Adrenal gland (tissue), 9 donors: ENCODE measurements at regions not wholly inside any gene's neighbourhood (a gene's known extent, or its start where the extent isn't known, plus 50 kb on each side); places are given as distances from the start of the nearest gene placed in this dataset.

ENCODE experiments used
- DNase-seq, 7 donors: peaks; one replicate each; pipeline ENCODE4 v3.0.0-alpha.2; 2019 to 2020
- H3K27ac ChIP-seq, 5 donors: fragments of 200-600 bp; sonication (generic) in 4 of 5; 1 replicate in 3 of 5; 2 replicates in 2 of 5; pipeline versions ENCODE4 v1.5.1 to v1.8.0; 2016 to 2020; ENCODE audit warnings: mild to moderate bottlenecking in 1 of 5
- H3K27me3 ChIP-seq: fragments of 200-600 bp; 2 replicates; pipeline ENCODE4 v1.8.0; 2021
- H3K36me3 ChIP-seq, 2 donors: fragments of 200-600 bp; replicated peaks in 1 of 2; 1 replicate in 1 of 2; 2 replicates in 1 of 2; pipeline versions ENCODE4 v1.5.1 to v1.8.0; 2018 to 2022
- H3K4me1 ChIP-seq, 2 donors: fragments of 200-600 bp; replicated peaks in 1 of 2; 1 replicate in 1 of 2; 2 replicates in 1 of 2; pipeline versions ENCODE4 v1.5.1 to v1.8.0; 2018 to 2021
- H3K4me3 ChIP-seq, 4 donors: fragments of 200-600 bp; sonication (generic) in 3 of 4; one replicate each; pipeline ENCODE4 v1.5.1; 2016 to 2018
- H3K9me3 ChIP-seq, 3 donors: fragments of 200-600 bp; sonication (generic) in 1 of 3; replicated peaks in 1 of 3; 1 replicate in 2 of 3; 2 replicates in 1 of 3; pipeline versions ENCODE4 v1.5.1 to v1.8.0; 2016 to 2021
- POLR2A ChIP-seq, 2 donors: fragments of 450-650 bp; IDR thresholded peaks; one replicate each; pipeline ENCODE4 v1.6.1; 2017; ENCODE audit warnings: antibody characterized with exemption in 2 of 2, mild to moderate bottlenecking in 2 of 2, moderate library complexity in 1 of 2
- WGBS, 4 donors: extraction: QIAGEN DNeasy Blood & Tissue Kit in 2 of 4; methylation state at CpG; one replicate each; pipeline versions ENCODE4 v1.1.5 to v1.1.7; 2013 to 2017; 5-methylcytosine and 5-hydroxymethylcytosine counted together
- intact Hi-C, 2 donors: fragments of 100-400 bp; cut with DNase I; formaldehyde crosslinking; loops; one replicate each; pipeline versions ENCODE4 v1.14.1 to v1.15.0; 2022 to 2023
- TF ChIP-seq, protein P1 (sequence below), 6 experiments: fragments of 450-650 bp in 4 of 6; fragments of 200-600 bp in 2 of 6; sonication (generic) in 1 of 6; IDR thresholded peaks; 1 replicate in 5 of 6; 2 replicates in 1 of 6; pipeline versions ENCODE4 v1.5.1 to v1.8.0; 2016 to 2021; ENCODE audit warnings: antibody characterized with exemption in 6 of 6, mild to moderate bottlenecking in 2 of 6, moderate library complexity in 1 of 6
- donor health status: healthy with polysubstance abuse.
- donor health status: Bipolar disorder and iron deficiency.
- donor health status: DM: yes; HTN: yes; CAD: no.
- donor health status: DM: no; HTN: no; CAD: no.
- donor health status: DM: no; HTN: no; CAD: no.

DNA sequence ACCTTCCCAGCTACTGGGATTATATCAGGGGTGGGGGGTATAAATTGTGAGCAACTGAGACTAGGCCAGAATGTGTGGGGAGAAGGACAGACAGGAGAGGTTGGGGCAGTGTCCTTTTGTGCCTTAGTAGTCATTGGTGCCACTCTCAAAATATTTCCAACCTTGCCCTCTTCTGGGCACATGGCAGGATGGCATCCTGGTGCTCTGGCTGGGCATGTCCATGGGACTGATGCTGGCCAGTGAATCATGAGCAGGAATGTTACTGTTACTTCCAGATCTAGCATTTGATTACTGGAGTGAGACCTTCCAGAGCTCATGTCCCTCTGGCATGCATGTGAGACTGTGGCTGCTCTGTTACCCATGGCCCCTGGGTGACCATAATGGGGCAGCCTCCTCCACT lies 151.2 kb downstream of the MATN1 start:
- Histone ChIP-seq H3K27me3 (no peaks in the 10 kb centered on the region), H3K4me1 (no peaks in the 10 kb centered on the region), H3K27ac (no peak overlapping the region), H3K4me3 (no peak overlapping the region), H3K36me3 (no peaks in the 10 kb centered on the region), H3K9me3 (no peaks in the 10 kb centered on the region)
- intact Hi-C loops = no loop called here
- TF ChIP-seq, protein P1, sequence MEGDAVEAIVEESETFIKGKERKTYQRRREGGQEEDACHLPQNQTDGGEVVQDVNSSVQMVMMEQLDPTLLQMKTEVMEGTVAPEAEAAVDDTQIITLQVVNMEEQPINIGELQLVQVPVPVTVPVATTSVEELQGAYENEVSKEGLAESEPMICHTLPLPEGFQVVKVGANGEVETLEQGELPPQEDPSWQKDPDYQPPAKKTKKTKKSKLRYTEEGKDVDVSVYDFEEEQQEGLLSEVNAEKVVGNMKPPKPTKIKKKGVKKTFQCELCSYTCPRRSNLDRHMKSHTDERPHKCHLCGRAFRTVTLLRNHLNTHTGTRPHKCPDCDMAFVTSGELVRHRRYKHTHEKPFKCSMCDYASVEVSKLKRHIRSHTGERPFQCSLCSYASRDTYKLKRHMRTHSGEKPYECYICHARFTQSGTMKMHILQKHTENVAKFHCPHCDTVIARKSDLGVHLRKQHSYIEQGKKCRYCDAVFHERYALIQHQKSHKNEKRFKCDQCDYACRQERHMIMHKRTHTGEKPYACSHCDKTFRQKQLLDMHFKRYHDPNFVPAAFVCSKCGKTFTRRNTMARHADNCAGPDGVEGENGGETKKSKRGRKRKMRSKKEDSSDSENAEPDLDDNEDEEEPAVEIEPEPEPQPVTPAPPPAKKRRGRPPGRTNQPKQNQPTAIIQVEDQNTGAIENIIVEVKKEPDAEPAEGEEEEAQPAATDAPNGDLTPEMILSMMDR (IDR thresholded peaks at IDR 0.05) = peak in 1 of 6 experiments; percentile 5
- no peak for TF ChIP-seq POLR2A (IDR thresholded peaks at IDR 0.05)
- DNase-seq = no peak

DNA sequence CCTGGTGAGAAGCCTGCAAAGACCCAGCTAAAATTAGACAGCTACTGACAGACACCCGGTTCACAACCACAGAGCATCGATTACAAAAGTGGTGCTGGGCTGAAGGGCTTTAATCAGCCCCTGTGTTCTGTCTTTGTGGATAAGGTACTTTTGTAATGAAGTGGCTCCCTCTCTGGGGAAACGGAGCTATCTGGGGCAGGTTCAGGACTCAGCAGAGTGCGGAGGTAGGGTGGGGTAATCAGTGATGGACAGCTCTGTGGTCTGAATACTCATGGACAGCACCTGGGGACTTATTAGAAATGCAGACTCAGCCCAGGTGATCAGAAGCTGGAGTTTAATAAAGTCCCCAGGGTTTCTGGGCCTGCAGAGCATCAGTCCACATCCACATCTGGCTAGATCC lies 152.0 kb downstream of the MATN1 start:
- Histone ChIP-seq H3K4me3 (no peak overlapping the region), H3K27ac (no peak overlapping the region), H3K36me3 (no peaks in the 10 kb centered on the region), H3K9me3 (no peaks in the 10 kb centered on the region), H3K27me3 (no peaks in the 10 kb centered on the region), H3K4me1 (no peaks in the 10 kb centered on the region)
- DNase-seq = no peak
- intact Hi-C loops = no loop called here
- WGBS, 4 donors = 64 to 77% (median 66%) methylated on average over 3 to 4 of the region's 4 CpGs
- TF ChIP-seq, protein P1 (IDR thresholded peaks at IDR 0.05) = no peak
- no peak for TF ChIP-seq POLR2A (IDR thresholded peaks at IDR 0.05)

- Histone ChIP-seq H3K4me1 (no peaks in the 10 kb centered on the region), H3K9me3 (no peaks in the 10 kb centered on the region), H3K27me3 (no peaks in the 10 kb centered on the region), H3K4me3 (no peak overlapping the region), H3K36me3 (no peaks in the 10 kb centered on the region), H3K27ac (no peak overlapping the region)
- 68 to 79% (median 73%) methylated on average over 3 of the region's 3 CpGs for WGBS, 4 donors
- TF ChIP-seq, protein P1 (IDR thresholded peaks at IDR 0.05) = no peak
- TF ChIP-seq POLR2A (IDR thresholded peaks at IDR 0.05) = no peak
- intact Hi-C loops = no loop called here
- DNase-seq = no peak
Measured at GRCh38 chr1:30569384-30569783, 154.0 kb downstream of the MATN1 start.

GRCh38 chr1:30562559-30562958 lies 160.8 kb downstream of the MATN1 start:
- H3K27ac ChIP-seq = no peak overlapping the region
- no peak for DNase-seq
- H3K9me3 ChIP-seq = no peaks in the 10 kb centered on the region
- TF ChIP-seq, protein P1 (IDR thresholded peaks at IDR 0.05) = no peak
- TF ChIP-seq POLR2A (IDR thresholded peaks at IDR 0.05) = no peak
- intact Hi-C loops = no loop called here
- no peaks in the 10 kb centered on the region for H3K27me3 ChIP-seq
- H3K4me3 ChIP-seq = no peak overlapping the region
- H3K4me1 ChIP-seq = no peaks in the 10 kb centered on the region
- no peaks in the 10 kb centered on the region for H3K36me3 ChIP-seq
